ENCODE measurements at regions not wholly inside any gene's neighbourhood (a gene's known extent, or its start where the extent isn't known, plus 50 kb on each side); places are given as distances from the start of the nearest gene placed in this dataset.

GRCh38 chr5:68647743-68648142 lies 432.2 kb downstream of the PIK3R1 start:
- H3K36me3 ChIP-seq (ENCODE audit: control insufficient read depth in 4 of 4, insufficient read depth in 4 of 4, low read length in 4 of 4), result no peaks in the 10 kb centered on the region
- H3K4me3 ChIP-seq, result no peak overlapping the region
- TF ChIP-seq CTCF (IDR thresholded peaks at IDR 0.05; ENCODE audit: control extremely low read depth, extremely low read depth), result no peak
- DNase-seq (no peak), ATAC-seq (ENCODE audit: insufficient read depth, low FRiP score) (no peak)
- peaks cover 0 to 13% (median 5%) of the 10 kb centered on the region in 5 donors for H3K4me1 ChIP-seq (ENCODE audit: control insufficient read depth in 5 of 5, insufficient read depth in 5 of 5, low read length in 5 of 5)
- no peaks in the 10 kb centered on the region for H3K27me3 ChIP-seq (ENCODE audit: control insufficient read depth in 3 of 3, insufficient read depth in 3 of 3, low read length in 2 of 3)
- H3K9me3 ChIP-seq (ENCODE audit: control insufficient read depth in 4 of 4, insufficient read depth in 3 of 4, low read length in 3 of 4), result no peaks in the 10 kb centered on the region
- 90 to 96% methylated on average over 3 of the region's 3 CpGs for WGBS, 2 donors
- H3K27ac ChIP-seq (ENCODE audit: low read depth in 1 of 2, low read length in 1 of 2), result no peak overlapping the region
- no peak overlapping the region for H3K9ac ChIP-seq (ENCODE audit: insufficient read depth in 1 of 2, low read length in 2 of 2)

GRCh38 chr5:68648944-68649857 lies 433.6 kb downstream of the PIK3R1 start:
- peak in 2 of 3 donors; percentile 35 to 59 for DNase-seq
- Histone ChIP-seq H3K4me3 (no peak overlapping the region), H3K27ac (ENCODE audit: low read depth in 1 of 2, low read length in 1 of 2) (no peak overlapping the region), H3K27me3 (ENCODE audit: control insufficient read depth in 3 of 3, insufficient read depth in 3 of 3, low read length in 2 of 3) (no peaks in the 10 kb centered on the region), H3K9ac (ENCODE audit: insufficient read depth in 1 of 2, low read length in 2 of 2) (no peak overlapping the region), H3K4me1 (ENCODE audit: control insufficient read depth in 5 of 5, insufficient read depth in 5 of 5, low read length in 5 of 5) (peaks cover 0 to 15% (median 8%) of the 10 kb centered on the region in 5 donors), H3K9me3 (ENCODE audit: control insufficient read depth in 4 of 4, insufficient read depth in 3 of 4, low read length in 3 of 4) (no peaks in the 10 kb centered on the region), H3K36me3 (ENCODE audit: control insufficient read depth in 4 of 4, insufficient read depth in 4 of 4, low read length in 4 of 4) (no peaks in the 10 kb centered on the region)
- 73 to 87% methylated on average over 8 of the region's 8 CpGs for WGBS, 2 donors
- ATAC-seq (ENCODE audit: insufficient read depth, low FRiP score), result no peak
- no peak for TF ChIP-seq CTCF (IDR thresholded peaks at IDR 0.05; ENCODE audit: control extremely low read depth, extremely low read depth)

- Histone ChIP-seq H3K4me1 (ENCODE audit: control insufficient read depth in 5 of 5, insufficient read depth in 5 of 5, low read length in 5 of 5) (peaks cover 0 to 15% (median 5%) of the 10 kb centered on the region in 5 donors), H3K9ac (ENCODE audit: insufficient read depth in 1 of 2, low read length in 2 of 2) (no peak overlapping the region), H3K9me3 (ENCODE audit: control insufficient read depth in 4 of 4, insufficient read depth in 3 of 4, low read length in 3 of 4) (no peaks in the 10 kb centered on the region), H3K27ac (ENCODE audit: low read depth in 1 of 2, low read length in 1 of 2) (no peak overlapping the region), H3K36me3 (ENCODE audit: control insufficient read depth in 4 of 4, insufficient read depth in 4 of 4, low read length in 4 of 4) (no peaks in the 10 kb centered on the region), H3K27me3 (ENCODE audit: control insufficient read depth in 3 of 3, insufficient read depth in 3 of 3, low read length in 2 of 3) (no peaks in the 10 kb centered on the region), H3K4me3 (no peak overlapping the region)
- ATAC-seq (ENCODE audit: insufficient read depth, low FRiP score) (peak; percentile 17), DNase-seq (peak; percentile 19 to 79 (median 67))
- 61 to 65% methylated on average over 3 of the region's 3 CpGs for WGBS, 2 donors
- TF ChIP-seq CTCF (IDR thresholded peaks at IDR 0.05; ENCODE audit: control extremely low read depth, extremely low read depth), result no peak
Observed at GRCh38 chr5:68652534-68652965, 437.0 kb downstream of the PIK3R1 start.

Measured in lung (tissue), 11 donors.